Vagina (tissue), 2 donors: ENCODE measurements at regions not wholly inside any gene's neighbourhood (a gene's known extent, or its start where the extent isn't known, plus 50 kb on each side); places are given as distances from the start of the nearest gene placed in this dataset.
"Not testable (repeated sequence)": the region's sequence is repeated elsewhere in the genome, so short reads cannot be mapped to it uniquely, and the experiment has no call there.

Experiments
- POLR2A ChIP-seq, 2 donors: fragments of 450-650 bp; IDR thresholded peaks; one replicate each; pipeline ENCODE4 v1.6.1; 2017; ENCODE audit warnings: antibody characterized with exemption in 2 of 2, mild to moderate bottlenecking in 2 of 2, moderate library complexity in 2 of 2
- TF ChIP-seq, protein P1 (sequence below), 3 experiments: fragments of 450-650 bp in 2 of 3; fragments of 200-600 bp in 1 of 3; sonication (generic) in 1 of 3; IDR thresholded peaks; one replicate each; pipeline ENCODE4 v1.5.1; 2017 to 2019; ENCODE audit warnings: antibody characterized with exemption in 3 of 3, mild to moderate bottlenecking in 2 of 3, moderate library complexity in 2 of 3

DNA sequence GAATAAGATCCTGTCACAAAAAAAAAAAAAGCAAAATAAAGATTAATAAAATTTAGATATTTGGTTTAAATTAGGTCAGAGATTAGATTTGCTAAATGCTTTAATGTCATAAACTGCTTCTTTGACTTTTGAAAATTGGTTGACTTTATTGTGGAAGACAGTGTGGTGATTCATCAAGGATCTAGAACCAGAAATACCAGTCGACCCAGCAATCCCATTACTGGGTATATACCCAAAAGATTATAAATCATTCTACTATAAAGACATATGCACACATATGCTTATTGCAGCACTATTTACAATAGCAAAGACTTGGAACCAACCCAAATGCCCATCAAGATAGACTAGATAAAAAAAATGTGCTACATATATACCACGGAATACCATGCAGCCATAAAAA lies 54.2 kb upstream of the GPD1L start:
- TF ChIP-seq, protein P1, sequence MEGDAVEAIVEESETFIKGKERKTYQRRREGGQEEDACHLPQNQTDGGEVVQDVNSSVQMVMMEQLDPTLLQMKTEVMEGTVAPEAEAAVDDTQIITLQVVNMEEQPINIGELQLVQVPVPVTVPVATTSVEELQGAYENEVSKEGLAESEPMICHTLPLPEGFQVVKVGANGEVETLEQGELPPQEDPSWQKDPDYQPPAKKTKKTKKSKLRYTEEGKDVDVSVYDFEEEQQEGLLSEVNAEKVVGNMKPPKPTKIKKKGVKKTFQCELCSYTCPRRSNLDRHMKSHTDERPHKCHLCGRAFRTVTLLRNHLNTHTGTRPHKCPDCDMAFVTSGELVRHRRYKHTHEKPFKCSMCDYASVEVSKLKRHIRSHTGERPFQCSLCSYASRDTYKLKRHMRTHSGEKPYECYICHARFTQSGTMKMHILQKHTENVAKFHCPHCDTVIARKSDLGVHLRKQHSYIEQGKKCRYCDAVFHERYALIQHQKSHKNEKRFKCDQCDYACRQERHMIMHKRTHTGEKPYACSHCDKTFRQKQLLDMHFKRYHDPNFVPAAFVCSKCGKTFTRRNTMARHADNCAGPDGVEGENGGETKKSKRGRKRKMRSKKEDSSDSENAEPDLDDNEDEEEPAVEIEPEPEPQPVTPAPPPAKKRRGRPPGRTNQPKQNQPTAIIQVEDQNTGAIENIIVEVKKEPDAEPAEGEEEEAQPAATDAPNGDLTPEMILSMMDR (IDR thresholded peaks at IDR 0.05): not testable (repeated sequence)
- TF ChIP-seq POLR2A (IDR thresholded peaks at IDR 0.05): not testable (repeated sequence)
